ENCODE measurements at regions not wholly inside any gene's neighbourhood (a gene's known extent, or its start where the extent isn't known, plus 50 kb on each side); places are given as distances from the start of the nearest gene placed in this dataset.

- Histone ChIP-seq H4K20me1 (no peaks in the 10 kb centered on the region), H3K27ac (no peak overlapping the region), H3K9ac (no peak overlapping the region), H3K27me3 (no peaks in the 10 kb centered on the region), H3K4me3 (no peak overlapping the region), H3K36me3 (no peaks in the 10 kb centered on the region), H3K4me2 (no peak overlapping the region), H3K4me1 (no peaks in the 10 kb centered on the region), H3K9me3 (replicated peaks in 1 of 11) (peaks cover 17 to 26% (median 20%) of the 10 kb centered on the region in 11 experiments)
- TF ChIP-seq Cebpa-rat (IDR thresholded peaks at IDR 0.05), result no peak
Observed at GRCh38 chr4:171715973-171716372, 97.2 kb upstream of the GALNTL6 start.

- Histone ChIP-seq H3K27ac (no peak overlapping the region), H3K9ac (no peak overlapping the region), H3K9me3 (replicated peaks in 1 of 11) (peaks cover 17 to 21% (median 18%) of the 10 kb centered on the region in 11 experiments), H3K27me3 (no peaks in the 10 kb centered on the region), H3K4me1 (no peaks in the 10 kb centered on the region), H3K4me3 (no peak overlapping the region), H3K4me2 (no peak overlapping the region), H3K36me3 (no peaks in the 10 kb centered on the region), H4K20me1 (no peaks in the 10 kb centered on the region)
- no peak for TF ChIP-seq Cebpa-rat (IDR thresholded peaks at IDR 0.05)
Observed at GRCh38 chr4:171714791-171715454, 98.3 kb upstream of the GALNTL6 start.

- no peak overlapping the region for H3K9ac ChIP-seq
- no peak overlapping the region for H3K4me3 ChIP-seq
- H3K9me3 ChIP-seq (replicated peaks in 1 of 11), result peaks cover 12 to 13% (median 12%) of the 10 kb centered on the region in 11 experiments
- H4K20me1 ChIP-seq, result no peaks in the 10 kb centered on the region
- H3K4me1 ChIP-seq, result no peaks in the 10 kb centered on the region
- H3K27ac ChIP-seq, result no peak overlapping the region
- H3K27me3 ChIP-seq, result no peaks in the 10 kb centered on the region
- TF ChIP-seq Cebpa-rat (IDR thresholded peaks at IDR 0.05), result no peak
- H3K4me2 ChIP-seq, result no peak overlapping the region
- H3K36me3 ChIP-seq, result no peaks in the 10 kb centered on the region
Observed at GRCh38 chr4:171710743-171711142, 102.5 kb upstream of the GALNTL6 start.

- no peaks in the 10 kb centered on the region for H3K27me3 ChIP-seq
- no peaks in the 10 kb centered on the region for H4K20me1 ChIP-seq
- peak overlapping the region; percentile 58 to 84 (median 73) for H3K4me2 ChIP-seq
- H3K9me3 ChIP-seq (replicated peaks in 1 of 11), result peaks cover 7 to 41% (median 27%) of the 10 kb centered on the region in 11 experiments
- H3K4me3 ChIP-seq, result peak overlapping the region in 4 of 10 experiments; percentile 6 to 32 (median 28); a peak in 4 of 20 replicates
- no peak overlapping the region for H3K9ac ChIP-seq
- peak overlapping the region in 8 of 11 experiments; percentile 20 to 68 (median 48); a peak in 15 of 22 replicates for H3K27ac ChIP-seq
- TF ChIP-seq Cebpa-rat (IDR thresholded peaks at IDR 0.05), result no peak
- H3K4me1 ChIP-seq, result peaks cover 16 to 38% (median 27%) of the 10 kb centered on the region in 10 experiments
- H3K36me3 ChIP-seq, result no peaks in the 10 kb centered on the region; a peak in 1 of 22 replicates
Observed at GRCh38 chr4:171676555-171677215, 136.5 kb upstream of the GALNTL6 start.

GRCh38 chr4:171674781-171675180 is 138.4 kb upstream of the GALNTL6 start:
- Histone ChIP-seq H3K4me2 (no peak overlapping the region), H3K27me3 (no peaks in the 10 kb centered on the region), H3K4me3 (no peak overlapping the region; a peak in 2 of 20 replicates), H3K9me3 (replicated peaks in 1 of 11) (peaks cover 7 to 39% (median 27%) of the 10 kb centered on the region in 11 experiments), H4K20me1 (no peaks in the 10 kb centered on the region), H3K27ac (no peak overlapping the region), H3K36me3 (no peaks in the 10 kb centered on the region; a peak in 1 of 22 replicates), H3K4me1 (peaks cover 16 to 38% (median 27%) of the 10 kb centered on the region in 10 experiments), H3K9ac (no peak overlapping the region)
- no peak for TF ChIP-seq Cebpa-rat (IDR thresholded peaks at IDR 0.05)

- peaks cover 0 to 26% (median 13%) of the 10 kb centered on the region in 11 experiments; a peak in 17 of 22 replicates for H3K9me3 ChIP-seq (replicated peaks in 1 of 11)
- peaks cover 0 to 28% (median 12%) of the 10 kb centered on the region in 10 experiments; a peak in 15 of 20 replicates for H3K4me1 ChIP-seq
- no peaks in the 10 kb centered on the region for H4K20me1 ChIP-seq
- no peaks in the 10 kb centered on the region for H3K27me3 ChIP-seq
- TF ChIP-seq Cebpa-rat (IDR thresholded peaks at IDR 0.05), result no peak
- H3K4me3 ChIP-seq, result no peak overlapping the region
- H3K27ac ChIP-seq, result no peak overlapping the region
- no peaks in the 10 kb centered on the region for H3K36me3 ChIP-seq
- H3K9ac ChIP-seq, result no peak overlapping the region
- no peak overlapping the region for H3K4me2 ChIP-seq
Observed at GRCh38 chr4:171668403-171668802, 144.8 kb upstream of the GALNTL6 start.

- H3K27me3 ChIP-seq, result no peaks in the 10 kb centered on the region
- no peak overlapping the region for H3K27ac ChIP-seq
- no peak overlapping the region for H3K4me3 ChIP-seq
- H3K9ac ChIP-seq, result no peak overlapping the region
- TF ChIP-seq Cebpa-rat (IDR thresholded peaks at IDR 0.05), result no peak
- peaks cover 0 to 30% (median 14%) of the 10 kb centered on the region in 10 experiments; a peak in 15 of 20 replicates for H3K4me1 ChIP-seq
- H3K9me3 ChIP-seq (replicated peaks in 1 of 11), result peaks cover 0 to 21% (median 12%) of the 10 kb centered on the region in 11 experiments; a peak in 16 of 22 replicates
- H4K20me1 ChIP-seq, result no peaks in the 10 kb centered on the region
- no peak overlapping the region for H3K4me2 ChIP-seq
- H3K36me3 ChIP-seq, result no peaks in the 10 kb centered on the region
Observed at GRCh38 chr4:171667906-171668305, 145.3 kb upstream of the GALNTL6 start.

GRCh38 chr4:171651071-171651470 is 162.1 kb upstream of the GALNTL6 start:
- no peak overlapping the region for H3K9ac ChIP-seq
- H3K36me3 ChIP-seq, result peaks cover 0 to 6% (median 0%) of the 10 kb centered on the region in 11 experiments; a peak in 1 of 22 replicates
- H3K9me3 ChIP-seq (replicated peaks in 1 of 11), result peaks cover 0 to 31% (median 14%) of the 10 kb centered on the region in 11 experiments; a peak in 17 of 22 replicates
- TF ChIP-seq Cebpa-rat (IDR thresholded peaks at IDR 0.05), result no peak
- H3K27me3 ChIP-seq, result no peaks in the 10 kb centered on the region
- 0 out of 20 replicates have a peak overlapping the region, but pooled peaks of 1 of the 10 experiments have one; percentile 1 for H3K4me3 ChIP-seq
- H3K4me1 ChIP-seq, result peaks cover 0 to 24% (median 5%) of the 10 kb centered on the region in 10 experiments; a peak in 15 of 20 replicates
- no peaks in the 10 kb centered on the region for H4K20me1 ChIP-seq
- peak overlapping the region in 4 of 11 experiments; percentile 3 to 34 (median 22); a peak in 6 of 22 replicates for H3K4me2 ChIP-seq
- H3K27ac ChIP-seq, result no peak overlapping the region

GRCh38 chr4:171650543-171650942 is 162.7 kb upstream of the GALNTL6 start:
- Histone ChIP-seq H3K27ac (no peak overlapping the region), H3K36me3 (peaks cover 0 to 6% (median 0%) of the 10 kb centered on the region in 11 experiments; a peak in 1 of 22 replicates), H3K4me2 (peak overlapping the region in 1 of 11 experiments; percentile 18; a peak in 2 of 22 replicates), H3K27me3 (no peaks in the 10 kb centered on the region), H3K9me3 (replicated peaks in 1 of 11) (peaks cover 0 to 33% (median 17%) of the 10 kb centered on the region in 11 experiments; a peak in 17 of 22 replicates), H4K20me1 (no peaks in the 10 kb centered on the region), H3K4me1 (peaks cover 0 to 29% (median 11%) of the 10 kb centered on the region in 10 experiments; a peak in 16 of 20 replicates), H3K4me3 (0 out of 20 replicates have a peak overlapping the region, but pooled peaks of 1 of the 10 experiments have one; percentile 1), H3K9ac (no peak overlapping the region)
- no peak for TF ChIP-seq Cebpa-rat (IDR thresholded peaks at IDR 0.05)

All from BLaER1 treated with 17β-estradiol and CSF1 and Interleukin-3, amounts not matched to agents 10 nM and 100 nM (cell line).